ENCODE measurements at regions not wholly inside any gene's neighbourhood (a gene's known extent, or its start where the extent isn't known, plus 50 kb on each side); places are given as distances from the start of the nearest gene placed in this dataset.

GRCh38 chr1:94334764-94335163 lies 83.4 kb upstream of the ABCD3 start:
- TF ChIP-seq CTCF (IDR thresholded peaks at IDR 0.05): no peak
- TF ChIP-seq POLR2A (IDR thresholded peaks at IDR 0.05): no peak
- no peak for TF ChIP-seq EP300 (IDR thresholded peaks at IDR 0.05)

Measured in gastroesophageal sphincter (tissue), 3 donors.